ENCODE measurements at regions not wholly inside any gene's neighbourhood (a gene's known extent, or its start where the extent isn't known, plus 50 kb on each side); places are given as distances from the start of the nearest gene placed in this dataset.

GRCh38 chr12:131613186-131613585 is 97.7 kb upstream of the SFSWAP start:
- DNase-seq = no peak
- Histone ChIP-seq H3K36me3 (replicated peaks; ENCODE audit: control insufficient read depth, insufficient read depth, low read length) (no peaks in the 10 kb centered on the region), H3K27me3 (ENCODE audit: control insufficient read depth, insufficient read depth, low read length) (no peaks in the 10 kb centered on the region; the same call in 1 of the 2 replicates), H3K4me3 (ENCODE audit: insufficient read depth, low read depth, low read length) (no peak overlapping the region)

- H3K27me3 ChIP-seq (ENCODE audit: control insufficient read depth, insufficient read depth, low read length) = no peaks in the 10 kb centered on the region; the same call in 1 of the 2 replicates
- DNase-seq = no peak
- H3K36me3 ChIP-seq (replicated peaks; ENCODE audit: control insufficient read depth, insufficient read depth, low read length) = no peaks in the 10 kb centered on the region
- H3K4me3 ChIP-seq (ENCODE audit: insufficient read depth, low read depth, low read length) = no peak overlapping the region
These were observed 97.2 kb upstream of the SFSWAP start for GRCh38 chr12:131613678-131614077.

- Histone ChIP-seq H3K4me3 (ENCODE audit: insufficient read depth, low read depth, low read length) (no peak overlapping the region), H3K27me3 (ENCODE audit: control insufficient read depth, insufficient read depth, low read length) (no peaks in the 10 kb centered on the region; the same call in 1 of the 2 replicates), H3K36me3 (replicated peaks; ENCODE audit: control insufficient read depth, insufficient read depth, low read length) (no peaks in the 10 kb centered on the region)
- peak; percentile 62 for DNase-seq
These were observed 95.4 kb upstream of the SFSWAP start for GRCh38 chr12:131615326-131616042.

GRCh38 chr12:131616043-131616700 is 94.7 kb upstream of the SFSWAP start:
- DNase-seq = no peak
- Histone ChIP-seq H3K36me3 (replicated peaks; ENCODE audit: control insufficient read depth, insufficient read depth, low read length) (no peaks in the 10 kb centered on the region), H3K27me3 (ENCODE audit: control insufficient read depth, insufficient read depth, low read length) (no peaks in the 10 kb centered on the region; the same call in 1 of the 2 replicates), H3K4me3 (ENCODE audit: insufficient read depth, low read depth, low read length) (no peak overlapping the region)

- Histone ChIP-seq H3K27me3 (ENCODE audit: control insufficient read depth, insufficient read depth, low read length) (no peaks in the 10 kb centered on the region; the same call in 1 of the 2 replicates), H3K4me3 (ENCODE audit: insufficient read depth, low read depth, low read length) (no peak overlapping the region)
- DNase-seq = no peak
These were observed 94.2 kb upstream of the SFSWAP start for GRCh38 chr12:131616738-131617137.

GRCh38 chr12:131617179-131617578 is 93.7 kb upstream of the SFSWAP start:
- DNase-seq = no peak
- Histone ChIP-seq H3K27me3 (ENCODE audit: control insufficient read depth, insufficient read depth, low read length) (no peaks in the 10 kb centered on the region; the same call in 1 of the 2 replicates), H3K36me3 (replicated peaks; ENCODE audit: control insufficient read depth, insufficient read depth, low read length) (no peaks in the 10 kb centered on the region), H3K4me3 (ENCODE audit: insufficient read depth, low read depth, low read length) (no peak overlapping the region)

More at GRCh38 chr12:131616738-131617137, 94.2 kb upstream of the SFSWAP start:
- no peaks in the 10 kb centered on the region for H3K36me3 ChIP-seq (replicated peaks; ENCODE audit: control insufficient read depth, insufficient read depth, low read length)

- H3K27me3 ChIP-seq (ENCODE audit: control insufficient read depth, insufficient read depth, low read length) = no peaks in the 10 kb centered on the region; the same call in 1 of the 2 replicates
- peak; percentile 58 for DNase-seq
These were observed 93.1 kb upstream of the SFSWAP start for GRCh38 chr12:131617596-131618302.

GRCh38 chr12:131618303-131618658 is 92.6 kb upstream of the SFSWAP start:
- Histone ChIP-seq H3K36me3 (replicated peaks; ENCODE audit: control insufficient read depth, insufficient read depth, low read length) (no peaks in the 10 kb centered on the region), H3K4me3 (ENCODE audit: insufficient read depth, low read depth, low read length) (no peak overlapping the region), H3K27me3 (ENCODE audit: control insufficient read depth, insufficient read depth, low read length) (no peaks in the 10 kb centered on the region; the same call in 1 of the 2 replicates)
- DNase-seq = peak; percentile 88

More at GRCh38 chr12:131617596-131618302, 93.1 kb upstream of the SFSWAP start:
- H3K4me3 ChIP-seq (ENCODE audit: insufficient read depth, low read depth, low read length) = no peak overlapping the region
- H3K36me3 ChIP-seq (replicated peaks; ENCODE audit: control insufficient read depth, insufficient read depth, low read length) = no peaks in the 10 kb centered on the region

- Histone ChIP-seq H3K36me3 (replicated peaks; ENCODE audit: control insufficient read depth, insufficient read depth, low read length) (no peaks in the 10 kb centered on the region), H3K4me3 (ENCODE audit: insufficient read depth, low read depth, low read length) (no peak overlapping the region), H3K27me3 (ENCODE audit: control insufficient read depth, insufficient read depth, low read length) (no peaks in the 10 kb centered on the region; the same call in 1 of the 2 replicates)
- DNase-seq = no peak
These were observed 92.2 kb upstream of the SFSWAP start for GRCh38 chr12:131618701-131619100.

- no peaks in the 10 kb centered on the region for H3K36me3 ChIP-seq (replicated peaks; ENCODE audit: control insufficient read depth, insufficient read depth, low read length)
These were observed 91.7 kb upstream of the SFSWAP start for GRCh38 chr12:131619106-131619642.

GRCh38 chr12:131619736-131620506 is 91.0 kb upstream of the SFSWAP start:
- Histone ChIP-seq H3K36me3 (replicated peaks; ENCODE audit: control insufficient read depth, insufficient read depth, low read length) (no peaks in the 10 kb centered on the region), H3K27me3 (ENCODE audit: control insufficient read depth, insufficient read depth, low read length) (no peaks in the 10 kb centered on the region; the same call in 1 of the 2 replicates), H3K4me3 (ENCODE audit: insufficient read depth, low read depth, low read length) (no peak overlapping the region)
- no peak for DNase-seq

More at GRCh38 chr12:131619106-131619642, 91.7 kb upstream of the SFSWAP start:
- no peaks in the 10 kb centered on the region; the same call in 1 of the 2 replicates for H3K27me3 ChIP-seq (ENCODE audit: control insufficient read depth, insufficient read depth, low read length)
- H3K4me3 ChIP-seq (ENCODE audit: insufficient read depth, low read depth, low read length) = no peak overlapping the region
- DNase-seq = no peak

- Histone ChIP-seq H3K36me3 (replicated peaks; ENCODE audit: control insufficient read depth, insufficient read depth, low read length) (no peaks in the 10 kb centered on the region), H3K4me3 (ENCODE audit: insufficient read depth, low read depth, low read length) (no peak overlapping the region), H3K27me3 (ENCODE audit: control insufficient read depth, insufficient read depth, low read length) (no peaks in the 10 kb centered on the region; the same call in 1 of the 2 replicates)
- peak; percentile 85 for DNase-seq
These were observed 90.4 kb upstream of the SFSWAP start for GRCh38 chr12:131620520-131620919.

GRCh38 chr12:131620946-131621681 is 89.8 kb upstream of the SFSWAP start:
- H3K36me3 ChIP-seq (replicated peaks; ENCODE audit: control insufficient read depth, insufficient read depth, low read length) = no peaks in the 10 kb centered on the region
- H3K4me3 ChIP-seq (ENCODE audit: insufficient read depth, low read depth, low read length) = no peak overlapping the region
- DNase-seq = no peak
- no peaks in the 10 kb centered on the region; the same call in none of the 2 replicates for H3K27me3 ChIP-seq (ENCODE audit: control insufficient read depth, insufficient read depth, low read length)

All from H7 (cell line).